Activated B cell treated with CpG ODN at 0.5 μM for 24 hours (primary cell): ENCODE measurements at regions not wholly inside any gene's neighbourhood (a gene's known extent, or its start where the extent isn't known, plus 50 kb on each side); places are given as distances from the start of the nearest gene placed in this dataset.
"Not testable (repeated sequence)": the region's sequence is repeated elsewhere in the genome, so short reads cannot be mapped to it uniquely, and the experiment has no call there.

Experiments used
- ATAC-seq: fragments of 200-7000 bp; cut with Tn5 transposase; one replicate; pipeline ENCODE4 v1.10.0; 2021; ENCODE audit warnings: low read depth, mild to moderate bottlenecking, moderate library complexity
- CTCF ChIA-PET: fragments of 350-600 bp; sonication (Branson Sonifier 250); formaldehyde crosslinking; loops from one replicate; lab custom pipeline; 2021; ENCODE audit warnings: antibody characterized with exemption; lab: Charles Lee
- POLR2A ChIA-PET: fragments of 350-600 bp; sonication (Branson Sonifier 250); formaldehyde crosslinking; loops from one replicate; lab custom pipeline; 2021; ENCODE audit warnings: antibody characterized with exemption; lab: Charles Lee
- DNase-seq: peaks from one replicate; pipeline ENCODE4 v3.0.0; 2022
- H3K27ac Mint-ChIP-seq: one replicate; pipeline ENCODE4 v1.8.0; 2020; ENCODE audit warnings: mixed read lengths
- H3K27me3 Mint-ChIP-seq: one replicate; pipeline ENCODE4 v1.8.0; 2021; ENCODE audit warnings: mixed read lengths
- H3K36me3 Mint-ChIP-seq: one replicate; pipeline ENCODE4 v1.8.0; 2021; ENCODE audit warnings: low read depth, mixed read lengths
- H3K4me1 Mint-ChIP-seq: one replicate; pipeline ENCODE4 v1.8.0; 2021; ENCODE audit warnings: mixed read lengths
- H3K4me3 Mint-ChIP-seq: one replicate; pipeline ENCODE4 v1.8.0; 2020; ENCODE audit warnings: mild to moderate bottlenecking, mixed read lengths
- H3K9me3 Mint-ChIP-seq: one replicate; pipeline ENCODE4 v1.8.0; 2020; ENCODE audit warnings: mixed read lengths
- intact Hi-C: fragments of 100-400 bp; cut with micrococcal nuclease; formaldehyde crosslinking; loops from one replicate; pipeline ENCODE4 v1.15.1; 2024
- TF ChIP-seq, protein P1 (sequence below): fragments of 200-600 bp; IDR thresholded peaks from one replicate; pipeline ENCODE4 v1.8.0; 2022; ENCODE audit warnings: antibody characterized with exemption, mild to moderate bottlenecking

DNA sequence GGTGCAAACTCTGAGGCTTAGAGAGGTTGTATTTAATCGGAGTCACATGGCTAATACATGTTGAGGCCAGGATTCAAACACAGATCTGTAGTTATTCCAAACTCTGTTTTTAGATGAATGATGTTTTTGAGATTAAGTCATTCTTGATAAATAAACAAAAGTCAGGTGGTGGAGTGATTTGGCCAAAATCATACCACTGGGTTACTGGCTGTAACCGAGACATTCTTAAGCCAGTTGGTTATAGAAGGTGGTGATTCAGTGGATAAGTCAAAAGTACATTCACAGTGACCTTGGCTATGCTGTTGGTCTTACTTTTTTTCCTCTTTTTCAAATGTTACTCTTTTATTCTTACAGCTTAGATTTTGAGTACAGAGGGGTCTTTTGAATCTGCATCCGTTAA, 361.4 kb downstream of the KIF20B start:
- Mint-ChIP-seq H3K4me1 (no peaks in the 10 kb centered on the region), H3K4me3 (no peak overlapping the region), H3K27me3 (peaks cover 2% of the 10 kb centered on the region), H3K9me3 (no peaks in the 10 kb centered on the region), H3K27ac (no peak overlapping the region), H3K36me3 (no peaks in the 10 kb centered on the region)
- intact Hi-C loops: no loop called here
- TF ChIP-seq, protein P1, sequence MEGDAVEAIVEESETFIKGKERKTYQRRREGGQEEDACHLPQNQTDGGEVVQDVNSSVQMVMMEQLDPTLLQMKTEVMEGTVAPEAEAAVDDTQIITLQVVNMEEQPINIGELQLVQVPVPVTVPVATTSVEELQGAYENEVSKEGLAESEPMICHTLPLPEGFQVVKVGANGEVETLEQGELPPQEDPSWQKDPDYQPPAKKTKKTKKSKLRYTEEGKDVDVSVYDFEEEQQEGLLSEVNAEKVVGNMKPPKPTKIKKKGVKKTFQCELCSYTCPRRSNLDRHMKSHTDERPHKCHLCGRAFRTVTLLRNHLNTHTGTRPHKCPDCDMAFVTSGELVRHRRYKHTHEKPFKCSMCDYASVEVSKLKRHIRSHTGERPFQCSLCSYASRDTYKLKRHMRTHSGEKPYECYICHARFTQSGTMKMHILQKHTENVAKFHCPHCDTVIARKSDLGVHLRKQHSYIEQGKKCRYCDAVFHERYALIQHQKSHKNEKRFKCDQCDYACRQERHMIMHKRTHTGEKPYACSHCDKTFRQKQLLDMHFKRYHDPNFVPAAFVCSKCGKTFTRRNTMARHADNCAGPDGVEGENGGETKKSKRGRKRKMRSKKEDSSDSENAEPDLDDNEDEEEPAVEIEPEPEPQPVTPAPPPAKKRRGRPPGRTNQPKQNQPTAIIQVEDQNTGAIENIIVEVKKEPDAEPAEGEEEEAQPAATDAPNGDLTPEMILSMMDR: no peak
- no peak for ATAC-seq
- no peak for DNase-seq
- POLR2A ChIA-PET: no interaction called here
- CTCF ChIA-PET: no interaction called here

DNA sequence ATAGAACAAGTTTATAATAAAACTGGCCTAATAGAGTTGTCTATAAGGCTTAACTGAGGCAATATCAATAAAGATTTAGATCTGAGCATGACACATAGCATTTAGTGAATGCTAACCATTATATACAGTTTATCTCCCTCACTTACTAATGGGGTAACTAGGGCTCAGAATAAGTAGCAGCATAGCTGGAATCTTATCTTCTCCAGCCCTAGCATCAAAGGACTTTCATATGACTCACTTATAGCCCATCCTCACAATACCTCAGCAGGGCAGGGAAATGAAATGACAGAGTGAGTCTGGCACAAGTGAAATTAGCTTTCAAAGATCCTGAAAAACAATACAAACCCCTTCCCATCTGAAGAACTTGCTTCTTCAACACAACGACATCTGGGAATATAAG, 362.9 kb downstream of the KIF20B start:
- TF ChIP-seq, protein P1: no peak
- POLR2A ChIA-PET: no interaction called here
- no peaks in the 10 kb centered on the region for H3K4me1 Mint-ChIP-seq
- intact Hi-C loops: no loop called here
- H3K27ac Mint-ChIP-seq: no peak overlapping the region
- H3K9me3 Mint-ChIP-seq: no peaks in the 10 kb centered on the region
- ATAC-seq (no peak), DNase-seq (no peak)
- H3K27me3 Mint-ChIP-seq: peaks cover 2% of the 10 kb centered on the region
- H3K4me3 Mint-ChIP-seq: no peak overlapping the region
- H3K36me3 Mint-ChIP-seq: no peaks in the 10 kb centered on the region
- CTCF ChIA-PET: no interaction called here

DNA sequence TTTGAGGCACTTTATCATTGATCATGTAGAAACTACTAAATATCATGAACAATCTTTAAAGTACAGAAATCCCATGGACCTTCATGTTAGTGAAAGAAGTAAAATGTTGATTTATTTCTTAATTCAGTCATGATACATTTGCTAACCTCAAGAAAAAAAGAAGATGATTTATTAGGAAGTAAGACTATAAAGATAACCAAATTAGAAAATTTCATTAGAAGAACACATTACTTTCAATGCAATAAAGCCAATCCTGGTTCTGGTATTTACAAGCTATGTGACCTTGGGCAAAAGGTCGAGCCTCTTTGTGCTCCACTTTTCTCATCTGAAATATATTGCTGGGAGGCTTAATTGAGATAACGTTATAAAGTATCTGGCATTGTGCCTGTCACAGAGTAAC, 365.0 kb downstream of the KIF20B start:
- Mint-ChIP-seq H3K27me3 (no peaks in the 10 kb centered on the region), H3K9me3 (no peaks in the 10 kb centered on the region), H3K4me1 (no peaks in the 10 kb centered on the region), H3K4me3 (no peak overlapping the region), H3K27ac (no peak overlapping the region), H3K36me3 (no peaks in the 10 kb centered on the region)
- TF ChIP-seq, protein P1: no peak
- DNase-seq (no peak), ATAC-seq (no peak)
- intact Hi-C loops: no loop called here
- ChIA-PET POLR2A (no interaction called here), CTCF (no interaction called here)

DNA sequence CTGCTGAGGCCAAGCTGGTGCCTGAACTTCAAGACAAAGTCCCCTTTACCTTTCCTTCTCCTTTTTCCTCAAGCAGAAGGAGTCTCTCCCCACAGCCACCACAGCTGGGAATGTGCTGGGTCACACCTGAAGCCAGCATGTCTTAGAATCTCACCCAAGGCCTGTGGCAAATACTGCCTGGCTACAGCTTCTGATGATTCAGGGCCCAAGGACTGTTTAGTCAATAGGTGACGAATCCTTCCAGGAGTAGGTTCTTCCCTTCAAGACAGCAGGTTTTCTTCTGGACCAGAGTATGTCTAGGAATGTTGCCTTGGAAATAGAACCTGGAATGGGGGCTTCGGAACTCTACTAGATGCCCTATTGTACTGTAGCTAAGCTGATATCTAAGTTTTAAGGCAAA, 374.6 kb downstream of the KIF20B start:
- ChIA-PET CTCF (no interaction called here), POLR2A (no interaction called here)

DNA sequence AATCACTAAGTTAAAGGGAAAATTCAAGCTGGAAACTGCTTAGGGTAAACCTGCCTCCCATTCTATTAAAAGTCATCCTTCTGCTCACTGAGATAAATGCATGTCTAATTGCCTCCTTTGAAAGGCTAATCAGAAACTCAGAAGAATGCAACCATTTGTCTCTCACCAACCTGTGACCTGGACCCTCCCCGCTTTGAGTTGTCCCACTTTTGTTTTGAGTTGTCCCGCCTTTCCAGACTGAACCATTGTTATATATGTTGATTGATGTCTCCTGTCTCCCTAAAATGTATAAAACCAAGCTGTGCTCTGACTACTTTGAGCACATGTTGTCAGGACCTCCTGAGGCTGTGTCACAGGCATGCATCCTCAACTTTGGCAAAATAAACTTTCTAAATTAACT, 378.4 kb downstream of the KIF20B start:
- TF ChIP-seq, protein P1: no peak
- Mint-ChIP-seq H3K27ac (no peak overlapping the region), H3K4me3 (no peak overlapping the region), H3K27me3 (peaks cover 2% of the 10 kb centered on the region), H3K4me1 (no peaks in the 10 kb centered on the region), H3K9me3 (no peaks in the 10 kb centered on the region), H3K36me3 (no peaks in the 10 kb centered on the region)
- ATAC-seq (no peak), DNase-seq (no peak)
- intact Hi-C loops: no loop called here
- CTCF ChIA-PET: no interaction called here
- POLR2A ChIA-PET: no interaction called here

More for the DNA sequence above, 374.6 kb downstream of the KIF20B start:
- Mint-ChIP-seq H3K4me3 (no peak overlapping the region), H3K9me3 (peaks cover 13% of the 10 kb centered on the region), H3K27me3 (peaks cover 2% of the 10 kb centered on the region), H3K27ac (no peak overlapping the region), H3K36me3 (peaks cover 4% of the 10 kb centered on the region), H3K4me1 (peaks cover 14% of the 10 kb centered on the region)
- TF ChIP-seq, protein P1: no peak
- ATAC-seq (no peak), DNase-seq (no peak)
- intact Hi-C loops: no loop called here

DNA sequence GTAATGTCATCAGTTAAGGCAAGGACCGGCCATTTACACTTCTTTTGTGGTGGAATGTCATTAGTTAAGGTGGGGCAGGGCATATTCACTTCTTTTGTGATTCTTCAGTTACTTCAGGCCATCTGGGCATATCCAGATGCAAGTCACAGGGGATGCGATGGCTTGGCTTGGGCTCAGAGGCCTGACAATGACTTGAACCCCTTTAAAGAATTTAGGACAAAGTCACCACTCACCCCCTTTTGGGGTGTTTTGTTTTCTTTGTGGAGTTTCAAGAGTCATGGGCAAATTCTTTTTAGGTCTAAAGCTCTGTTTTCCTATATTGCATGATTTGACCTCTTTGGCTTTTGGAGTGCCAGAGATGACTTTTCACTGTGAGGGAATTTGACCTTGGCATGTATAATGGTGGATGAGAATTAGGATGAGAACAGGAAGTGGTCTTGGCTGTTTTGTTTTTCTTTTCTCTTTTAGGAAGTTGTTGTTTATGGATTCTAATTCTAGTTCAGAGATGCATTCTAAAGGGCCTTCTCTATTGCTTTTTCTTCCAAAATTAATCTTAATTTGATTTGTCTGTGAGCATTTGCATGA, 385.3 kb downstream of the KIF20B start:
- intact Hi-C loops: loop anchor here (1.0 to 2.0 kb wide), 2 partner anchors 131 to 294 kb away; no protein-coding TSS in a partner anchor
- POLR2A ChIA-PET: interaction anchor here (0.6 to 0.9 kb wide), 2 partner anchors 25 to 130 kb away, joined by 4 to 13 read pairs; no protein-coding TSS in a partner anchor
- H3K4me3 Mint-ChIP-seq, H3K36me3 Mint-ChIP-seq, CTCF ChIA-PET, H3K27me3 Mint-ChIP-seq, H3K27ac Mint-ChIP-seq, ATAC-seq, H3K4me1 Mint-ChIP-seq, H3K9me3 Mint-ChIP-seq, DNase-seq: not testable (repeated sequence)
